AG08396 (cell line): ENCODE measurements at regions not wholly inside any gene's neighbourhood (a gene's known extent, or its start where the extent isn't known, plus 50 kb on each side); places are given as distances from the start of the nearest gene placed in this dataset.

Experiments used
- DNase-seq: peaks from one replicate; pipeline ENCODE4 v3.0.0; 2012; ENCODE audit warnings: low spot score, mixed read lengths

DNA sequence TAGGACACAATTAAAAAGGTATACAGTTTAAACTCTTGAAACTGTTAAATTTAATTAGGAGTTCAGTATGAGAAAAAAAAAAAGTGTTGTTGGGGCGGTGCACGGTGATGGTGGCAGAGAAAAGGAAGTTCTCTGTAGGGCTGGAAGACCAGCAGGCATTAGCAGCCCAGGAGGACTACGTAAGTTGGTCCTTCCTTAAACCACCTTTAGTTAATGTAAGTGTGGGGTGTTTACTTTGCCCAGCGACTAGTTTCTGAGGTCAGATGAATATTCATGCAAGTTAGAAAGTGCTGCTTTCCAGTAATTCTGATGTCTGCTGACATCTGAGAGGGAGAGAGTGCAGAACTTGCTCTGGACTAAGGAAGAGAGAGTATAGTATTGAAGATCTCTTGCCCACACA is 54.9 kb downstream of the NKX2-1 start:
- no peak for DNase-seq

- no peak for DNase-seq
Observed at GRCh38 chr14:36462890-36463289, 57.1 kb downstream of the NKX2-1 start.

- DNase-seq = no peak
Observed at GRCh38 chr14:36455241-36455627, 64.8 kb downstream of the NKX2-1 start.

GRCh38 chr14:36454599-36455240 is 65.3 kb downstream of the NKX2-1 start:
- DNase-seq = no peak

- DNase-seq = no peak
Observed at GRCh38 chr14:36452860-36453259, 67.2 kb downstream of the NKX2-1 start.

- no peak for DNase-seq
Observed at GRCh38 chr14:36451310-36452065, 68.5 kb downstream of the NKX2-1 start.

DNA sequence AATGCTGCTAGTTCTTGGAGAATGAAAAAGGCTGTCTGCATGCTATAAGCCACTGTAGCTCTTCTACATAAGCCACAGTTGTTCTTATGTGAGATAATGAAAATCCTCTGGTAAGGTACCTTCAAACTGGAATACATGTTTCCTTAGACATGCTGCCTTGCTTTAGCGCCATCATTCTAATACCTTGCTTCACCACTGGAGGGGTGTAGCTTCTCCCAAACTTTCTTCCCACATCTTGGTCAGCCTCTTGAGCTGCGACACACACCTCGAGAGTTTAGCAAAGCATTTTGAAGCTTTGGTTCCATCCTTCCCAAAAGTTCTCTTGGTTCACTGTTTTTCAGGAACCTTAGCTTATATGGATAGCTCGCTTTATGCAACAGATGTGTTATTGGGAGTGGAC is 69.5 kb downstream of the NKX2-1 start:
- DNase-seq = no peak

- no peak for DNase-seq
Observed at GRCh38 chr14:36449903-36450302, 70.1 kb downstream of the NKX2-1 start.

DNA sequence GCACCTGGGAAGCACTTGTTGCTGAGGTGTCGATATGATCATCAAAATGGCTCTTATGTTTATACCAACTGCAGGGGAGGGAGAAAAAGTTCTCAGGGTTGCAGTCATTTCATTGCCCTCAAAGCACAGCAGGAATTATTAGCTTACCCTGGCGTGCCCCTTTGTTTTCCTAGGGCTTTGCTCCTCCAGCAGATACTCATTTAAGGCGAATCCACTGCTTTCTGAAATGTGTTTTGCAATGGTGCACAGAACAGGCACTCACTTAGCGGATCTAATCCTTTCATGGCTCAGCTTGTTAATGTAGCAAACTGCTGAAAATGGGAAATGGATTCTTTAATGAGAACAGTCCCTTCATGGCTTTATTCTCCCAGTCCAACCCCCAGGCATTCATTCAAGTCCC is 76.7 kb downstream of the NKX2-1 start:
- DNase-seq = no peak

GRCh38 chr14:36442824-36443241 is 77.2 kb downstream of the NKX2-1 start:
- DNase-seq = no peak

DNA sequence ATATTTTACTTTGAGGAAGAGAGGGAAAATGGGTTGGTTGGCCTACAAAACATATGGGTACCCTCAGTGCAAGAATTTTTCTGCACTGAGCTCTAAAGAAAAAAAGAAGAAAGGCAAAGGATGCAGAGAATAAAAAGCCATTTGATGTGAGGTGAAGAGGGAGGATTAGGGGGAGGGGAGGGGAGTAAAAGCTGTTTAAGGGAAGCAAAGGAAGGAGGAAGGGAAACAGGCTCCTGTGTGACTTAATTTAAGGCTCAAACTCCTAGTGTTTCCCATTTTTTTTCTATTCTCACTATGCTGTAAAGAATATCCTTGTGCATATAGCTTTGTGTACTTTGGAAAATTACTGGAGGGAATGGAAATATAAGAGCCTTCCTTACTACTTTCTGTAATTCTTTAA is 78.7 kb downstream of the NKX2-1 start:
- DNase-seq = no peak

DNA sequence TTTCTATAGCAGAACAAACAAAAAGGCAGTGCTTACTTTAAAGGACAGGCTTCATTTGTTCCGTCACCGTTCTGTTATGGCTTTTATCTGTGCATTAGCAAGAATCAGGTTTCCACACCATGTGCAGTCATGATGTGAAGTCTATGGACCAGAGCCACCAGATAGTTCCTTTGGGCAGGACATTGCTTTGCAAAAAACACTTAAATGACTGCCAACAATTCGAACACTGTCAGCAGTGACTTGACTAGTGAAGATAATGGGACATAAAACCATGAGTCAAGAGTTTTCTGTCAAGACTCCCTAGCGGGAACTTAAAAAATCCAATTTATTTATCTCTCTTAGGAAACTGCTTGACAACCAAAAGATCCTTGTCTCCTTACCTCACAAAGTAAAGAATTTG is 80.3 kb downstream of the NKX2-1 start:
- no peak for DNase-seq

- DNase-seq = no peak
Observed at GRCh38 chr14:36438883-36439282, 81.1 kb downstream of the NKX2-1 start.

GRCh38 chr14:36430662-36431084 is 89.4 kb downstream of the NKX2-1 start:
- DNase-seq = no peak

DNA sequence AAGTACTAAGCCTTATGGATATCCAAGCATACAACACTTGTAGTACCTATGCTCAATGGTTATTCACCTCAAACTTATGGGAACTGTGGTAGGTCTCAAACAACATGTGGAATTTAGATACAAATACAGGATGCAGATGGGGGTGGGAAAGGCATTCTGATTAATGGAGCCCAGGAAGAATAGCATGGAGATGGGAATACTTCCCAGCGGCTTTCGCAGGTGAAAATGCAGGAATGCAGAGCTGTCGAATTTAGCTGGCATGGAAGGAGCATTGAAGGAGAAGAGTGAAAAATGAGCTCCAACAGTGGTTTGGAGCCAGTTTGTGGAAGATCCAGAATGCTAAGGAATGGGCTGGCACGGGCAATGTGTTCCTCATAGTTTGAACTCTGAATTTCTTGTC is 89.9 kb downstream of the NKX2-1 start:
- no peak for DNase-seq

- no peak for DNase-seq
Observed at GRCh38 chr14:36429692-36430091, 90.3 kb downstream of the NKX2-1 start.

DNA sequence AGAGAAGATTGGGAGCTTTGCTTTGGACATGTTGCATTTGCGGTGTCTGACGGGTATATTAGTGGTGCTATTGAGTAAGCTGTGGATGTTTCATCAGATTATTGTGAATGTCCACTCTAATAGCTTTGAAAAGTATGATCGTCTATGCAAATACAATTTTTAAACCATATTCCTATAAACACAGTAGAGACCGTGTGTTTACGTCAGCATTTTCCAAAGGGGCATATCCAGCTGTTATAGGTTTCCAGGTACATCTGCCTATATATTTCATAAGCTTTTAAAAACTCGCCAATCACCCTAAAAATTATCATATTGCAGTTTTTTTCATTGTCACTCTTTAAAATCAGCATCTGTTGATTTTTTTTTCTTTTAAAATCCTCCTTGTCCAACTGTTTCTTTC is 91.7 kb downstream of the NKX2-1 start:
- no peak for DNase-seq

- no peak for DNase-seq
Observed at GRCh38 chr14:36426836-36427235, 93.2 kb downstream of the NKX2-1 start.

GRCh38 chr14:36426113-36426512 is 93.9 kb downstream of the NKX2-1 start:
- no peak for DNase-seq

DNA sequence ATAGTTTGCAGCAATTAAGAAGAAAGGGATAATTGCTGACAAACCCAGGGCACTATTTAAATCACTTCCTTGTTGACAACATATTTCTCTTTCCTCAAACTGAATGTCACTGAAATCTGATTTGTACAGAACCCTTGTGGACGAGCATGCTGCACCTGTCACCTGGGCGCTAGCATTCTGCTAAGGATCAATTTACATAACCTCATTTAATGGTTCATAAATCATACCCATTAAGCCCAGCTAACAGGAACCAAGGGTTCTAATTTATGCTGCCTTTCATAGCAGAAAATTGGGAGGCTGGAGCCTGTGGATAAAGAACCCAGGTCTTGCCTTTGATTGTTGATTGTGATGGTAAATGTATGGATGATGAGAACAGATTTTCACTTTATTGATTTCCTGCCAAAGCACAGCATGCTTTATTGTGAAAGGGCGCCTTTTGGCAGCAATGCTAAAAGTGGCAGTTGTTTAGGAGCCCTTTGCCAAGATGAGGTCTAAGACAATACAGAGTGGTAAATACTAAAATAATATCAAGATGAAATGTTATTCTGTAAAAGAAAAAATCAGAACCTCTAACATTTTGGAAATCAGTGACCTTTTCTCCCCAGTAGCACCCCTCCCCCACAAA is 95.4 kb downstream of the NKX2-1 start:
- no peak for DNase-seq

DNA sequence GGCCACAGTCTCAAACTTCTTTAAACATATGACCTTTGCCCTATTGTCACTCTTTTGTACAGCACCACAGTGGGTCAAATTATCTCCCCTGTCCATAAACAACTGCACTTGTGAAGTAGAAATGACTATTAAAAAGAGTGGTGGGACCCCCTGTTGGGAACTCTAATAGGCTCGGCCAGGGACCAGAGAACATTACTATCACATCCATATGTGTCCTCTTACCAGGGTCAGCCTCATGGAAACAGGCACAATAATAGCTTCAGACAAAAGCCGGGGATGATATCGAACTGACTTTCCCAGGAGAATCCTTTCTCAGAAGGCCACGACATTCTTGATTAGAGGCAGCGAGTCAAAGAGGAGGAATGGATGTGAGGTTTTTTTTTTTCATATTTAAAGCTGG is 96.6 kb downstream of the NKX2-1 start:
- no peak for DNase-seq

DNA sequence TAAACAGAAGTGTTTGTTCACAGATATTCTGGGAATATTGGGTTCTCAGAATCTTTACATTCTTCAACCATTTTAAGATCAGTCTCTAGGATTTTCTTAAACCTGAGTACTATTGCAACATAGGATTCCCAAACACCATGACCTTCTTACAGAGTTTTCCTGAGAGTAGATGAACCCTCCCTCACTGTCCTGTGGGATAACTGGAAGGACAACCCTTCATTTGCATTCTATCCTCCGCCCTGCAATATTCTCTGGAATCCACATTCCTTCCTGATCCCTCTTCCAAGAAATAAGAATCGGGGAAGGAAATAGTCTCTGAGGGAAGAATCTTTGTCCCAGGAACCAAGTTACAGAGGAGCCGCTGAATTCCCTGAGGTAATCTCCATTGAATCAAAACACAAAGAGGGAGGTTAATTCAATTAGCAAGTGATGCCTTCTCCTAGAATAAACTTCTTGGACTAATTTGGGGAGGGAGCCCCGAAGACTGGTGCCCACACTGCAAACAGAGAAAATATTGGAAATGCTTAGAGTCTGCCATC is 99.8 kb upstream of the MBIP start:
- DNase-seq = no peak

DNA sequence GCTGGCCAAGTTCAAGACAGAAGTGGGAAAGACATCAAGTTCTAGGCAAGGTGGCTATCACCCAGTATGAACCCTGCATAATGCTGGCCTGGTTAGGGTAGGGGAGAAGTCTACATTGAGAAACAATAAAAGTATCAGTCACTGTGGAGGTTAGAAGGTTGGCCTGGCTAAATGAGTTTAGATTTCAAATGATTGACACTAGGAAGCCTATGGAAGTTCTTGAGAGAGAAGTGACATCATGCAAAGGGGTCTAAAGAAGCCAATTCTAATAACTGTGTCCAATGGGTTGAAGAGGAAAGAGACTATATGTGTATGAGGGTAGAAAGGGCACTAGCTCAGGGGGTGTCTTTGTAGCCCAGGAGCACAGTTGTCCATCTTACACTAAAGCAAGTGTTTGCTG is 98.5 kb upstream of the MBIP start:
- no peak for DNase-seq
